Ramos (cell line): ENCODE measurements at regions not wholly inside any gene's neighbourhood (a gene's known extent, or its start where the extent isn't known, plus 50 kb on each side); places are given as distances from the start of the nearest gene placed in this dataset.
"Not testable (repeated sequence)": the region's sequence is repeated elsewhere in the genome, so short reads cannot be mapped to it uniquely, and the experiment has no call there.

Source experiments
- in situ Hi-C: fragments of 300-500 bp; cut with MboI; formaldehyde crosslinking; loops from one replicate; pipeline ENCODE4 v1.14.3; 2022; ENCODE audit warnings: low sequenced_read_pairs; ENCODE audit not compliant: unreplicated experiment

GRCh38 chr5:153340139-153340538, 150.3 kb upstream of the GRIA1 start:
- in situ Hi-C loops, result no loop called here

GRCh38 chr5:153340738-153341137, 149.7 kb upstream of the GRIA1 start:
- in situ Hi-C loops, result no loop called here

GRCh38 chr5:153342487-153342886, 148.0 kb upstream of the GRIA1 start:
- in situ Hi-C loops, result no loop called here

- in situ Hi-C loops, result no loop called here
These were observed 142.9 kb upstream of the GRIA1 start for GRCh38 chr5:153347611-153348010.

- in situ Hi-C loops, result no loop called here
These were observed 140.1 kb upstream of the GRIA1 start for GRCh38 chr5:153350175-153350883.

- in situ Hi-C loops, result no loop called here
These were observed 137.7 kb upstream of the GRIA1 start for GRCh38 chr5:153352685-153353219.

- in situ Hi-C loops, result no loop called here
These were observed 132.9 kb upstream of the GRIA1 start for GRCh38 chr5:153357493-153358112.

- in situ Hi-C loops, result no loop called here
These were observed 132.0 kb upstream of the GRIA1 start for GRCh38 chr5:153358315-153358976.

GRCh38 chr5:153360860-153361259, 129.6 kb upstream of the GRIA1 start:
- in situ Hi-C loops, result no loop called here

GRCh38 chr5:153361735-153362409, 128.6 kb upstream of the GRIA1 start:
- in situ Hi-C loops, result no loop called here

- in situ Hi-C loops, result no loop called here
These were observed 124.9 kb upstream of the GRIA1 start for GRCh38 chr5:153365547-153365946.

- in situ Hi-C loops, result no loop called here
These were observed 123.0 kb upstream of the GRIA1 start for GRCh38 chr5:153367466-153367865.

GRCh38 chr5:153372425-153373129, 117.9 kb upstream of the GRIA1 start:
- in situ Hi-C loops, result no loop called here

GRCh38 chr5:153373130-153373498, 117.4 kb upstream of the GRIA1 start:
- in situ Hi-C loops, result no loop called here

GRCh38 chr5:153381630-153382029, 108.8 kb upstream of the GRIA1 start:
- in situ Hi-C loops, result not testable (repeated sequence)

GRCh38 chr5:153390569-153390968, 99.9 kb upstream of the GRIA1 start:
- in situ Hi-C loops, result no loop called here

GRCh38 chr5:153399595-153399994, 90.9 kb upstream of the GRIA1 start:
- in situ Hi-C loops, result no loop called here

- in situ Hi-C loops, result no loop called here
These were observed 89.5 kb upstream of the GRIA1 start for GRCh38 chr5:153400931-153401330.

GRCh38 chr5:153402550-153402949, 87.9 kb upstream of the GRIA1 start:
- in situ Hi-C loops, result no loop called here

GRCh38 chr5:153403470-153403869, 87.0 kb upstream of the GRIA1 start:
- in situ Hi-C loops, result no loop called here
